A549 (cell line): ENCODE measurements at regions not wholly inside any gene's neighbourhood (a gene's known extent, or its start where the extent isn't known, plus 50 kb on each side); places are given as distances from the start of the nearest gene placed in this dataset.

ENCODE experiments used
- ATAC-seq, 2 experiments: fragments of 200-7000 bp in 1 of 2; fragments of >200 bp in 1 of 2; cut with Nextera tagmentation in 1 of 2; cut with Tn5 transposase in 1 of 2; 3 replicates each; pipeline versions ENCODE4 v1.8.0 to v1.9.1; 2018 to 2020; ENCODE audit warnings: mild to moderate bottlenecking in 1 of 2, moderate library complexity in 1 of 2
- CTCF ChIA-PET: fragments of 300-600 bp; sonication (Branson Sonifier 250); formaldehyde crosslinking; extraction: SDS; loops from one replicate; lab custom pipeline; 2021; ENCODE audit warnings: antibody characterized with exemption, inconsistent platforms; lab: Yijun Ruan, JAX
- POLR2A ChIA-PET: fragments of 350-600 bp; formaldehyde crosslinking; extraction: SDS; loops from one replicate; lab custom pipeline; 2021; ENCODE audit warnings: antibody characterized with exemption, inconsistent platforms; lab: Yijun Ruan, JAX
- DNase-seq, 2 experiments: peaks; one replicate each; pipeline versions ENCODE4 v3.0.0 to v3.0.0-alpha.2; 2011 to 2016; ENCODE audit warnings: low read depth in 1 of 2, low spot score in 1 of 2
- FAIRE-seq: peaks from 2 replicates; lab custom pipeline; 2011; peaks lifted over from hg19 to GRCh38; lab: Jason Lieb, UNC
- H3K27ac ChIP-seq, 2 experiments: fragments of >200 bp; sonication (Bioruptor Twin); formaldehyde crosslinking; 3 replicates each; pipeline ENCODE4 v1.5.1; 2016 to 2017
- H3K4me1 ChIP-seq: fragments of >200 bp; sonication (Bioruptor Twin); formaldehyde crosslinking; 3 replicates; pipeline ENCODE4 v1.6.1; 2016
- H3K4me2 ChIP-seq: fragments of >200 bp; sonication (Bioruptor Twin); formaldehyde crosslinking; 3 replicates; pipeline ENCODE4 v1.6.1; 2016
- H3K4me3 ChIP-seq: fragments of >200 bp; sonication (Bioruptor Twin); formaldehyde crosslinking; 3 replicates; pipeline ENCODE4 v1.5.1; 2016
- H3K9me3 ChIP-seq: fragments of >200 bp; sonication (Bioruptor Twin); formaldehyde crosslinking; 3 replicates; pipeline ENCODE4 v1.6.1; 2016
- CEBPB ChIP-seq, 2 experiments: fragments of >200 bp in 1 of 2; sonication (Bioruptor Twin) in 1 of 2; formaldehyde crosslinking in 1 of 2; IDR thresholded peaks; 2 replicates each; pipeline ENCODE4 v1.6.1; 2012 to 2016
- EHF ChIP-seq: fragments of 250-450 bp; sonication (Bioruptor Pico); IDR thresholded peaks from 2 replicates; pipeline ENCODE4 v1.5.0; 2020; ENCODE audit warnings: mild to moderate bottlenecking
- ELK1 ChIP-seq: fragments of 150-350 bp; IDR thresholded peaks from 2 replicates; pipeline ENCODE4 v1.6.1; 2014; ENCODE audit warnings: low read depth, mild to moderate bottlenecking, low read length
- FOXS1 ChIP-seq: fragments of 250-450 bp; sonication (Bioruptor Pico); IDR thresholded peaks from 2 replicates; pipeline ENCODE4 v1.5.0; 2020; ENCODE audit warnings: mild to moderate bottlenecking, moderate library complexity
- HOXB13 ChIP-seq: fragments of 250-450 bp; sonication (Bioruptor Pico); IDR thresholded peaks from 2 replicates; pipeline ENCODE4 v1.5.0; 2020; ENCODE audit warnings: low read depth, mild to moderate bottlenecking, moderate library complexity
- JUNB ChIP-seq: fragments of >200 bp; sonication (Bioruptor Twin); formaldehyde crosslinking; IDR thresholded peaks from 2 replicates; pipeline ENCODE4 v1.6.1; 2016
- KDM5A ChIP-seq: fragments of 200-600 bp; sonication (generic); IDR thresholded peaks from 2 replicates; pipeline ENCODE4 v1.6.1; 2016; ENCODE audit warnings: antibody characterized with exemption, mild to moderate bottlenecking
- MAFK ChIP-seq: fragments of 450-650 bp; IDR thresholded peaks from 2 replicates; pipeline ENCODE4 v1.6.1; 2014; ENCODE audit not compliant: partially characterized antibody
- MYC ChIP-seq: IDR thresholded peaks from 2 replicates; pipeline ENCODE4 v1.6.1; 2012; ENCODE audit warnings: mild to moderate bottlenecking, inconsistent platforms, low read length, improper control_type of control experiment, borderline replicate concordance
- NPAS2 ChIP-seq: fragments of 250-450 bp; sonication (Bioruptor Pico); IDR thresholded peaks from 2 replicates; pipeline ENCODE4 v1.8.0; 2022; ENCODE audit warnings: mild to moderate bottlenecking, moderate library complexity, borderline replicate concordance
- NR3C1 ChIP-seq: fragments of >200 bp; sonication (Bioruptor Twin); formaldehyde crosslinking; IDR thresholded peaks from 3 replicates; pipeline ENCODE4 v1.6.1; 2017
- POLR2A ChIP-seq: IDR thresholded peaks from 2 replicates; pipeline ENCODE4 v1.6.1; 2012; ENCODE audit warnings: mild to moderate bottlenecking, low read length
- RAD21 ChIP-seq, 2 experiments: fragments of >200 bp in 1 of 2; sonication (Bioruptor Twin) in 1 of 2; formaldehyde crosslinking in 1 of 2; IDR thresholded peaks in 1 of 2; conservative IDR thresholded peaks in 1 of 2; 2 replicates in 1 of 2; 3 replicates in 1 of 2; pipeline ENCODE4 v1.6.1; 2012 to 2018; ENCODE audit warnings: inconsistent platforms in 1 of 2
- REST ChIP-seq: fragments of 200-600 bp; sonication (generic); IDR thresholded peaks from 2 replicates; pipeline ENCODE4 v1.6.1; 2016; ENCODE audit warnings: antibody characterized with exemption, mild to moderate bottlenecking, moderate library complexity
- RFX5 ChIP-seq: fragments of 450-650 bp; IDR thresholded peaks from 2 replicates; pipeline ENCODE4 v1.7.1; 2014; ENCODE audit warnings: antibody characterized with exemption, mild to moderate bottlenecking, moderate library complexity
- TP53 ChIP-seq: fragments of 250-450 bp; sonication (Bioruptor Pico); IDR thresholded peaks from 2 replicates; pipeline ENCODE4 v1.5.0; 2021; ENCODE audit warnings: mild to moderate bottlenecking, moderate library complexity
- ZC3H11A ChIP-seq: fragments of 450-650 bp; IDR thresholded peaks from 2 replicates; pipeline ENCODE4 v1.6.1; 2014; ENCODE audit warnings: antibody characterized with exemption, mild to moderate bottlenecking
- WGBS: methylation state at CpG from one replicate; pipeline ENCODE4 v1.1.6; 2017; ENCODE audit errors: missing lambda C conversion rate; 5-methylcytosine and 5-hydroxymethylcytosine counted together
- TF ChIP-seq, protein P1 (sequence below): fragments of >200 bp; sonication (Bioruptor Twin); formaldehyde crosslinking; IDR thresholded peaks from 3 replicates; pipeline ENCODE4 v1.5.1; 2016
- TF ChIP-seq, protein P2 (sequence below): fragments of 450-650 bp; IDR thresholded peaks from 2 replicates; pipeline ENCODE4 v1.6.1; 2014; ENCODE audit warnings: antibody characterized with exemption
- TF ChIP-seq, protein P3 (sequence below): fragments of 250-450 bp; sonication (Bioruptor Pico); IDR thresholded peaks from 2 replicates; pipeline ENCODE4 v1.5.0; 2020; ENCODE audit warnings: low read depth, mild to moderate bottlenecking, moderate library complexity
- TF ChIP-seq, protein P4 (sequence below): IDR thresholded peaks from 2 replicates; pipeline ENCODE4 v1.6.1; 2012
- TF ChIP-seq, protein P5 (sequence below): fragments of >200 bp; sonication (Bioruptor Twin); formaldehyde crosslinking; IDR thresholded peaks from 3 replicates; pipeline ENCODE4 v1.6.1; 2016

GRCh38 chr5:5560016-5560415 lies 137.5 kb downstream of the ICE1 start:
- H3K27ac ChIP-seq: no peak overlapping the region
- no peak overlapping the region for H3K4me3 ChIP-seq
- no peak for FAIRE-seq
- 0% methylated on average over 1 of the region's 1 CpG for WGBS
- TF ChIP-seq KDM5A: no peak
- TF ChIP-seq, protein P1, sequence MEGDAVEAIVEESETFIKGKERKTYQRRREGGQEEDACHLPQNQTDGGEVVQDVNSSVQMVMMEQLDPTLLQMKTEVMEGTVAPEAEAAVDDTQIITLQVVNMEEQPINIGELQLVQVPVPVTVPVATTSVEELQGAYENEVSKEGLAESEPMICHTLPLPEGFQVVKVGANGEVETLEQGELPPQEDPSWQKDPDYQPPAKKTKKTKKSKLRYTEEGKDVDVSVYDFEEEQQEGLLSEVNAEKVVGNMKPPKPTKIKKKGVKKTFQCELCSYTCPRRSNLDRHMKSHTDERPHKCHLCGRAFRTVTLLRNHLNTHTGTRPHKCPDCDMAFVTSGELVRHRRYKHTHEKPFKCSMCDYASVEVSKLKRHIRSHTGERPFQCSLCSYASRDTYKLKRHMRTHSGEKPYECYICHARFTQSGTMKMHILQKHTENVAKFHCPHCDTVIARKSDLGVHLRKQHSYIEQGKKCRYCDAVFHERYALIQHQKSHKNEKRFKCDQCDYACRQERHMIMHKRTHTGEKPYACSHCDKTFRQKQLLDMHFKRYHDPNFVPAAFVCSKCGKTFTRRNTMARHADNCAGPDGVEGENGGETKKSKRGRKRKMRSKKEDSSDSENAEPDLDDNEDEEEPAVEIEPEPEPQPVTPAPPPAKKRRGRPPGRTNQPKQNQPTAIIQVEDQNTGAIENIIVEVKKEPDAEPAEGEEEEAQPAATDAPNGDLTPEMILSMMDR: no peak
- TF ChIP-seq RAD21 (conservative IDR thresholded peaks at IDR 0.05 in 1 of 2, IDR thresholded peaks at IDR 0.05 in 1 of 2): no peak
- no peak for TF ChIP-seq REST
- TF ChIP-seq MYC: no peak
- no peak for TF ChIP-seq JUNB
- TF ChIP-seq ELK1: no peak
- TF ChIP-seq MAFK: no peak
- TF ChIP-seq, protein P2, sequence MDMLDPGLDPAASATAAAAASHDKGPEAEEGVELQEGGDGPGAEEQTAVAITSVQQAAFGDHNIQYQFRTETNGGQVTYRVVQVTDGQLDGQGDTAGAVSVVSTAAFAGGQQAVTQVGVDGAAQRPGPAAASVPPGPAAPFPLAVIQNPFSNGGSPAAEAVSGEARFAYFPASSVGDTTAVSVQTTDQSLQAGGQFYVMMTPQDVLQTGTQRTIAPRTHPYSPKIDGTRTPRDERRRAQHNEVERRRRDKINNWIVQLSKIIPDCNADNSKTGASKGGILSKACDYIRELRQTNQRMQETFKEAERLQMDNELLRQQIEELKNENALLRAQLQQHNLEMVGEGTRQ: no peak
- no peak for TF ChIP-seq CEBPB (IDR thresholded peaks at IDR 0.05)
- TF ChIP-seq HOXB13 (CRISPR knock-in tag): no peak
- ChIA-PET CTCF (no interaction called here), POLR2A (no interaction called here)
- no peak overlapping the region for H3K4me2 ChIP-seq
- ATAC-seq: no peak
- DNase-seq: no peak
- H3K9me3 ChIP-seq: no peaks in the 10 kb centered on the region
- H3K4me1 ChIP-seq: no peaks in the 10 kb centered on the region

GRCh38 chr5:5558638-5559527 lies 136.4 kb downstream of the ICE1 start:
- H3K27ac ChIP-seq: no peak overlapping the region
- CTCF ChIA-PET: no interaction called here
- ATAC-seq (no peak), DNase-seq (no peak), FAIRE-seq (no peak)
- WGBS: 22% methylated on average over 15 of the region's 15 CpGs
- POLR2A ChIA-PET: no interaction called here
- TF ChIP-seq RAD21 (conservative IDR thresholded peaks at IDR 0.05 in 1 of 2, IDR thresholded peaks at IDR 0.05 in 1 of 2): no peak
- TF ChIP-seq ZC3H11A: no peak
- no peak for TF ChIP-seq HOXB13 (CRISPR knock-in tag)
- TF ChIP-seq, protein P3, sequence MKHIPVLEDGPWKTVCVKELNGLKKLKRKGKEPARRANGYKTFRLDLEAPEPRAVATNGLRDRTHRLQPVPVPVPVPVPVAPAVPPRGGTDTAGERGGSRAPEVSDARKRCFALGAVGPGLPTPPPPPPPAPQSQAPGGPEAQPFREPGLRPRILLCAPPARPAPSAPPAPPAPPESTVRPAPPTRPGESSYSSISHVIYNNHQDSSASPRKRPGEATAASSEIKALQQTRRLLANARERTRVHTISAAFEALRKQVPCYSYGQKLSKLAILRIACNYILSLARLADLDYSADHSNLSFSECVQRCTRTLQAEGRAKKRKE (CRISPR knock-in tag): no peak
- TF ChIP-seq, protein P4, sequence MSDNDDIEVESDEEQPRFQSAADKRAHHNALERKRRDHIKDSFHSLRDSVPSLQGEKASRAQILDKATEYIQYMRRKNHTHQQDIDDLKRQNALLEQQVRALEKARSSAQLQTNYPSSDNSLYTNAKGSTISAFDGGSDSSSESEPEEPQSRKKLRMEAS: no peak
- no peak for TF ChIP-seq TP53
- no peak for TF ChIP-seq RFX5
- no peak for TF ChIP-seq NR3C1
- TF ChIP-seq POLR2A: no peak
- TF ChIP-seq KDM5A: no peak
- TF ChIP-seq EHF (CRISPR knock-in tag): no peak
- no peak for TF ChIP-seq NPAS2 (CRISPR knock-in tag)
- TF ChIP-seq, protein P5, sequence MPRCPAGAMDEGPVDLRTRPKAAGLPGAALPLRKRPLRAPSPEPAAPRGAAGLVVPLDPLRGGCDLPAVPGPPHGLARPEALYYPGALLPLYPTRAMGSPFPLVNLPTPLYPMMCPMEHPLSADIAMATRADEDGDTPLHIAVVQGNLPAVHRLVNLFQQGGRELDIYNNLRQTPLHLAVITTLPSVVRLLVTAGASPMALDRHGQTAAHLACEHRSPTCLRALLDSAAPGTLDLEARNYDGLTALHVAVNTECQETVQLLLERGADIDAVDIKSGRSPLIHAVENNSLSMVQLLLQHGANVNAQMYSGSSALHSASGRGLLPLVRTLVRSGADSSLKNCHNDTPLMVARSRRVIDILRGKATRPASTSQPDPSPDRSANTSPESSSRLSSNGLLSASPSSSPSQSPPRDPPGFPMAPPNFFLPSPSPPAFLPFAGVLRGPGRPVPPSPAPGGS: no peak
- TF ChIP-seq FOXS1 (CRISPR knock-in tag): no peak
- no peak overlapping the region for H3K4me3 ChIP-seq
- H3K4me1 ChIP-seq: no peaks in the 10 kb centered on the region
- no peak overlapping the region for H3K4me2 ChIP-seq
- H3K9me3 ChIP-seq: 0 out of 3 replicates have a peak, but pooled peaks cover 2% of the 10 kb centered on the region
